ENCODE measurements at regions not wholly inside any gene's neighbourhood (a gene's known extent, or its start where the extent isn't known, plus 50 kb on each side); places are given as distances from the start of the nearest gene placed in this dataset.

GRCh38 chr5:74251141-74252035 lies 389.1 kb downstream of the ENC1 start:
- no peak for DNase-seq

- DNase-seq, result no peak
Observed at GRCh38 chr5:74250304-74251102, 390.0 kb downstream of the ENC1 start.

- DNase-seq, result no peak
Observed at GRCh38 chr5:74248576-74248975, 392.0 kb downstream of the ENC1 start.

- DNase-seq, result no peak
Observed at GRCh38 chr5:74244406-74244805, 396.1 kb downstream of the ENC1 start.

- no peak for DNase-seq
Observed at GRCh38 chr5:74243634-74244033, 396.9 kb downstream of the ENC1 start.

- no peak for DNase-seq
Observed at GRCh38 chr5:74242516-74242915, 398.0 kb downstream of the ENC1 start.

GRCh38 chr5:74241751-74242140 lies 398.8 kb downstream of the ENC1 start:
- DNase-seq, result no peak

- no peak for DNase-seq
Observed at GRCh38 chr5:74240783-74241750, 399.5 kb downstream of the ENC1 start.

- no peak for DNase-seq
Observed at GRCh38 chr5:74239261-74239660, 401.3 kb downstream of the ENC1 start.

- no peak for DNase-seq
Observed at GRCh38 chr5:74237571-74238145, 402.9 kb downstream of the ENC1 start.

- no peak for DNase-seq
Observed at GRCh38 chr5:74235552-74235951, 405.0 kb downstream of the ENC1 start.

- DNase-seq, result no peak
Observed at GRCh38 chr5:74233571-74233970, 407.0 kb downstream of the ENC1 start.

- no peak for DNase-seq
Observed at GRCh38 chr5:74233091-74233490, 407.4 kb downstream of the ENC1 start.

GRCh38 chr5:74232276-74232675 lies 408.3 kb downstream of the ENC1 start:
- no peak for DNase-seq

GRCh38 chr5:74231697-74232096 lies 408.8 kb downstream of the ENC1 start:
- DNase-seq, result no peak

GRCh38 chr5:74226716-74227485 lies 413.6 kb downstream of the ENC1 start:
- DNase-seq, result no peak

- no peak for DNase-seq
Observed at GRCh38 chr5:74225587-74225986, 414.9 kb downstream of the ENC1 start.

- no peak for DNase-seq
Observed at GRCh38 chr5:74224331-74224730, 416.2 kb downstream of the ENC1 start.

GRCh38 chr5:74222806-74223205 lies 417.7 kb downstream of the ENC1 start:
- DNase-seq, result no peak

GRCh38 chr5:74221413-74221812 lies 419.1 kb downstream of the ENC1 start:
- DNase-seq, result no peak

GRCh38 chr5:74216012-74216411 lies 424.5 kb downstream of the ENC1 start:
- DNase-seq, result no peak

- DNase-seq, result no peak
Observed at GRCh38 chr5:74212336-74212735, 428.2 kb downstream of the ENC1 start.
